ENCODE measurements at regions not wholly inside any gene's neighbourhood (a gene's known extent, or its start where the extent isn't known, plus 50 kb on each side); places are given as distances from the start of the nearest gene placed in this dataset.
"Not testable (repeated sequence)": the region's sequence is repeated elsewhere in the genome, so short reads cannot be mapped to it uniquely, and the experiment has no call there.

- Histone ChIP-seq H3K27me3 (no peaks in the 10 kb centered on the region), H3K27ac (no peak overlapping the region), H3K9me3 (no peaks in the 10 kb centered on the region), H3K4me1 (peaks cover 0 to 3% (median 0%) of the 10 kb centered on the region in 9 donors), H3K36me3 (no peaks in the 10 kb centered on the region), H3K4me3 (no peak overlapping the region)
- WGBS, 2 donors: 88 to 90% methylated on average over 3 of the region's 3 CpGs
- TF ChIP-seq CTCF (IDR thresholded peaks at IDR 0.05): no peak
- intact Hi-C loops (cut with DNase I): no loop called here
- DNase-seq (no peak), ATAC-seq (no peak)
Observed at GRCh38 chr6:14291331-14291730, 173.8 kb downstream of the CD83 start.

GRCh38 chr6:14292119-14292518, 174.5 kb downstream of the CD83 start:
- intact Hi-C loops (cut with DNase I): no loop called here
- H3K36me3 ChIP-seq: no peaks in the 10 kb centered on the region
- WGBS, 2 donors: 100% methylated on average over 3 of the region's 3 CpGs

GRCh38 chr6:14294270-14294951, 176.8 kb downstream of the CD83 start:
- 93 to 96% methylated on average over 4 of the region's 4 CpGs for WGBS, 2 donors
- TF ChIP-seq CTCF (IDR thresholded peaks at IDR 0.05): no peak
- Histone ChIP-seq H3K4me3 (no peak overlapping the region), H3K27me3 (no peaks in the 10 kb centered on the region), H3K4me1 (no peaks in the 10 kb centered on the region), H3K36me3 (no peaks in the 10 kb centered on the region), H3K9me3 (no peaks in the 10 kb centered on the region), H3K27ac (no peak overlapping the region)
- ATAC-seq (no peak), DNase-seq (no peak)
- intact Hi-C loops (cut with DNase I): no loop called here

More at GRCh38 chr6:14292119-14292518, 174.5 kb downstream of the CD83 start:
- Histone ChIP-seq H3K9me3 (no peaks in the 10 kb centered on the region), H3K27ac (no peak overlapping the region), H3K4me1 (no peaks in the 10 kb centered on the region), H3K4me3 (no peak overlapping the region), H3K27me3 (no peaks in the 10 kb centered on the region)
- ATAC-seq: no peak
- DNase-seq: no peak
- no peak for TF ChIP-seq CTCF (IDR thresholded peaks at IDR 0.05)

GRCh38 chr6:14296698-14297097, 179.1 kb downstream of the CD83 start:
- H3K36me3 ChIP-seq; H3K9me3 ChIP-seq; ATAC-seq; intact Hi-C loops (cut with DNase I); H3K27ac ChIP-seq; H3K4me3 ChIP-seq; H3K27me3 ChIP-seq; H3K4me1 ChIP-seq; DNase-seq: not testable (repeated sequence)
- 95 to 97% methylated on average over 6 of the region's 6 CpGs for WGBS, 2 donors

- DNase-seq; H3K36me3 ChIP-seq; intact Hi-C loops (cut with DNase I); H3K4me1 ChIP-seq; H3K4me3 ChIP-seq; ATAC-seq; H3K27me3 ChIP-seq; H3K9me3 ChIP-seq; H3K27ac ChIP-seq: not testable (repeated sequence)
- 97 to 98% methylated on average over 7 of the region's 7 CpGs for WGBS, 2 donors
Observed at GRCh38 chr6:14297118-14297517, 179.5 kb downstream of the CD83 start.

- H3K27me3 ChIP-seq; ATAC-seq; H3K36me3 ChIP-seq; intact Hi-C loops (cut with DNase I); H3K4me1 ChIP-seq; H3K9me3 ChIP-seq; H3K27ac ChIP-seq; DNase-seq; H3K4me3 ChIP-seq: not testable (repeated sequence)
- 90 to 93% methylated on average over 16 of the region's 16 CpGs for WGBS, 2 donors
Observed at GRCh38 chr6:14300189-14300588, 182.6 kb downstream of the CD83 start.

- H3K36me3 ChIP-seq; H3K27me3 ChIP-seq; H3K4me1 ChIP-seq; H3K9me3 ChIP-seq; H3K27ac ChIP-seq; DNase-seq; ATAC-seq; H3K4me3 ChIP-seq; intact Hi-C loops (cut with DNase I): not testable (repeated sequence)
- 77 to 85% methylated on average over 3 to 5 of the region's 9 CpGs for WGBS, 2 donors
Observed at GRCh38 chr6:14300721-14301120, 183.1 kb downstream of the CD83 start.

GRCh38 chr6:14301477-14301876, 183.9 kb downstream of the CD83 start:
- ATAC-seq; intact Hi-C loops (cut with DNase I): not testable (repeated sequence)

More at GRCh38 chr6:14301477-14301876, 183.9 kb downstream of the CD83 start:
- DNase-seq, H3K4me3 ChIP-seq, H3K27me3 ChIP-seq, H3K36me3 ChIP-seq, H3K9me3 ChIP-seq, H3K4me1 ChIP-seq, H3K27ac ChIP-seq: not testable (repeated sequence)
- 83 to 90% methylated on average over 9 of the region's 9 CpGs for WGBS, 2 donors
